Spleen (tissue), 11 donors: ENCODE measurements at regions not wholly inside any gene's neighbourhood (a gene's known extent, or its start where the extent isn't known, plus 50 kb on each side); places are given as distances from the start of the nearest gene placed in this dataset.

Experiments
- DNase-seq: peaks from one replicate; pipeline ENCODE4 v3.0.0-alpha.2; 2020
- H3K27ac ChIP-seq, 8 donors: fragments of 200-600 bp; sonication (generic) in 7 of 8; 1 replicate in 4 of 8; 2 replicates in 4 of 8; pipeline versions ENCODE4 v1.5.0 to v1.8.0; 2016 to 2021; ENCODE audit warnings: inconsistent platforms in 4 of 8, mild to moderate bottlenecking in 4 of 8, moderate library complexity in 1 of 8
- H3K27me3 ChIP-seq, 7 donors: fragments of 200-600 bp; sonication (generic) in 6 of 7; replicated peaks in 1 of 7; 1 replicate in 4 of 7; 2 replicates in 3 of 7; pipeline versions ENCODE4 v1.5.0 to v1.8.0; 2016 to 2021; ENCODE audit warnings: inconsistent platforms in 3 of 7, mild to moderate bottlenecking in 1 of 7
- H3K36me3 ChIP-seq, 6 donors: fragments of 200-600 bp; sonication (generic) in 5 of 6; 1 replicate in 4 of 6; 2 replicates in 2 of 6; pipeline versions ENCODE4 v1.5.0 to v1.8.0; 2016 to 2021; ENCODE audit warnings: inconsistent platforms in 2 of 6
- H3K4me1 ChIP-seq, 6 donors: fragments of 200-600 bp; sonication (generic) in 5 of 6; 1 replicate in 3 of 6; 2 replicates in 3 of 6; pipeline versions ENCODE4 v1.5.0 to v1.8.0; 2016 to 2021; ENCODE audit warnings: inconsistent platforms in 3 of 6
- H3K4me3 ChIP-seq, 8 donors: fragments of 200-600 bp; sonication (generic) in 7 of 8; 1 replicate in 4 of 8; 2 replicates in 4 of 8; pipeline versions ENCODE4 v1.5.0 to v1.8.0; 2016 to 2021; ENCODE audit warnings: inconsistent platforms in 4 of 8, mild to moderate bottlenecking in 4 of 8, moderate library complexity in 2 of 8
- H3K9me3 ChIP-seq, 8 donors: fragments of 200-600 bp; sonication (generic) in 7 of 8; 1 replicate in 4 of 8; 2 replicates in 4 of 8; pipeline versions ENCODE4 v1.5.0 to v1.8.0; 2016 to 2021; ENCODE audit warnings: inconsistent platforms in 4 of 8
- CTCF ChIP-seq, 11 experiments: fragments of 200-600 bp in 7 of 11; fragments of 450-650 bp in 4 of 11; sonication (generic) in 4 of 11; IDR thresholded peaks in 8 of 11; conservative IDR thresholded peaks in 3 of 11; 1 replicate in 7 of 11; 2 replicates in 4 of 11; pipeline versions ENCODE4 v1.4.0 to v1.8.0; 2016 to 2021; ENCODE audit warnings: antibody characterized with exemption in 11 of 11, inconsistent platforms in 4 of 11, mild to moderate bottlenecking in 1 of 11
- POLR2A ChIP-seq, 3 donors: fragments of 450-650 bp; IDR thresholded peaks; one replicate each; pipeline ENCODE4 v1.5.1; 2017; ENCODE audit warnings: antibody characterized with exemption in 3 of 3, mild to moderate bottlenecking in 1 of 3
- POLR2AphosphoS5 ChIP-seq, 3 donors: sonication (generic); formaldehyde crosslinking; IDR thresholded peaks; one replicate each; pipeline ENCODE4 v1.5.1; 2017; ENCODE audit warnings: antibody characterized with exemption in 3 of 3
- WGBS, 5 donors: extraction: QIAGEN DNeasy Blood & Tissue Kit in 3 of 5; methylation state at CpG; one replicate each; pipeline versions ENCODE4 v1.1.5 to v1.1.7; 2013 to 2018; 5-methylcytosine and 5-hydroxymethylcytosine counted together
- intact Hi-C: fragments of 100-400 bp; cut with DNase I; formaldehyde crosslinking; loops from one replicate; pipeline ENCODE4 v1.15.0; 2023; ENCODE audit warnings: low total_unique reads
- donor health status: healthy with polysubstance abuse.
- donor health status: DM: no; HTN: no; CAD: no; lungs with moderate emphysema.
- donor health status: DM: no; HTN: no; CAD: no.
- donor health status: Bipolar disorder and iron deficiency.
- donor health status: healthy.
- donor health status: DM: no; HTN: no; CAD: no.
- donor health status: DM: yes; HTN: yes; CAD: no.

- no peak for TF ChIP-seq POLR2A (IDR thresholded peaks at IDR 0.05)
- TF ChIP-seq POLR2AphosphoS5 (IDR thresholded peaks at IDR 0.05): no peak
- no peak for TF ChIP-seq CTCF (IDR thresholded peaks at IDR 0.05 in 8 of 11, conservative IDR thresholded peaks at IDR 0.05 in 3 of 11)
- Histone ChIP-seq H3K36me3 (no peaks in the 10 kb centered on the region), H3K27me3 (no peaks in the 10 kb centered on the region), H3K4me1 (peaks cover 10 to 37% (median 19%) of the 10 kb centered on the region in 6 donors), H3K9me3 (peaks cover 0 to 3% (median 0%) of the 10 kb centered on the region in 8 donors), H3K27ac (peak overlapping the region in 5 of 8 donors; percentile 15 to 52 (median 47)), H3K4me3 (no peak overlapping the region)
- no peak for DNase-seq
- WGBS, 5 donors: 29 to 63% (median 36%) methylated on average over 1 of the region's 1 CpG
- intact Hi-C loops: no loop called here
Measured at GRCh38 chr9:107862881-107863280, 373.3 kb upstream of the KLF4 start.

- WGBS, 5 donors: 23 to 71% (median 43%) methylated on average over 1 of the region's 1 CpG
- Histone ChIP-seq H3K9me3 (peaks cover 0 to 3% (median 0%) of the 10 kb centered on the region in 8 donors), H3K27ac (peak overlapping the region in 5 of 8 donors; percentile 3 to 52 (median 47)), H3K4me1 (peaks cover 4 to 32% (median 14%) of the 10 kb centered on the region in 6 donors), H3K36me3 (no peaks in the 10 kb centered on the region), H3K27me3 (no peaks in the 10 kb centered on the region), H3K4me3 (no peak overlapping the region)
- no peak for DNase-seq
- no peak for TF ChIP-seq POLR2AphosphoS5 (IDR thresholded peaks at IDR 0.05)
- TF ChIP-seq POLR2A (IDR thresholded peaks at IDR 0.05): no peak
- no peak for TF ChIP-seq CTCF (IDR thresholded peaks at IDR 0.05 in 8 of 11, conservative IDR thresholded peaks at IDR 0.05 in 3 of 11)
- intact Hi-C loops: no loop called here
Measured at GRCh38 chr9:107862323-107862722, 372.8 kb upstream of the KLF4 start.

GRCh38 chr9:107861075-107861474, 371.5 kb upstream of the KLF4 start:
- DNase-seq: no peak
- intact Hi-C loops: no loop called here
- 86 to 95% (median 92%) methylated on average over 3 of the region's 3 CpGs for WGBS, 5 donors

GRCh38 chr9:107858260-107858659, 368.7 kb upstream of the KLF4 start:
- intact Hi-C loops: no loop called here
- H3K4me3 ChIP-seq: no peak overlapping the region
- H3K27ac ChIP-seq: no peak overlapping the region
- peaks cover 5 to 38% (median 33%) of the 10 kb centered on the region in 8 donors for H3K9me3 ChIP-seq
- TF ChIP-seq POLR2A (IDR thresholded peaks at IDR 0.05): no peak
- TF ChIP-seq CTCF (IDR thresholded peaks at IDR 0.05 in 8 of 11, conservative IDR thresholded peaks at IDR 0.05 in 3 of 11): no peak
- TF ChIP-seq POLR2AphosphoS5 (IDR thresholded peaks at IDR 0.05): no peak
- WGBS, 5 donors: 87 to 95% (median 93%) methylated on average over 8 of the region's 8 CpGs
- no peaks in the 10 kb centered on the region for H3K27me3 ChIP-seq
- no peak for DNase-seq
- H3K4me1 ChIP-seq: peaks cover 0 to 13% (median 3%) of the 10 kb centered on the region in 6 donors
- H3K36me3 ChIP-seq: no peaks in the 10 kb centered on the region

More at GRCh38 chr9:107861075-107861474, 371.5 kb upstream of the KLF4 start:
- H3K27ac ChIP-seq: no peak overlapping the region
- H3K27me3 ChIP-seq: no peaks in the 10 kb centered on the region
- no peak for TF ChIP-seq POLR2A (IDR thresholded peaks at IDR 0.05)
- TF ChIP-seq CTCF (IDR thresholded peaks at IDR 0.05 in 8 of 11, conservative IDR thresholded peaks at IDR 0.05 in 3 of 11): no peak
- no peak for TF ChIP-seq POLR2AphosphoS5 (IDR thresholded peaks at IDR 0.05)
- H3K36me3 ChIP-seq: no peaks in the 10 kb centered on the region
- peaks cover 0 to 20% (median 5%) of the 10 kb centered on the region in 6 donors for H3K4me1 ChIP-seq
- H3K4me3 ChIP-seq: no peak overlapping the region
- peaks cover 0 to 12% (median 8%) of the 10 kb centered on the region in 8 donors for H3K9me3 ChIP-seq
